H1 (cell line): ENCODE measurements at regions not wholly inside any gene's neighbourhood (a gene's known extent, or its start where the extent isn't known, plus 50 kb on each side); places are given as distances from the start of the nearest gene placed in this dataset.

Source experiments
- CTCF ChIA-PET: fragments of 300-600 bp; sonication (Branson Sonifier 250); formaldehyde crosslinking; loops from one replicate; lab custom pipeline; 2021; ENCODE audit not compliant: partially characterized antibody; lab: Charles Lee
- POLR2A ChIA-PET: fragments of 300-600 bp; sonication (Branson Sonifier 250); formaldehyde crosslinking; loops from one replicate; lab custom pipeline; 2021; ENCODE audit warnings: inconsistent platforms; ENCODE audit not compliant: partially characterized antibody; lab: Charles Lee
- DNase-seq, 2 experiments: peaks; one replicate each; pipeline versions ENCODE4 v3.0.0 to v3.0.0-alpha.2; 2010 to 2022; ENCODE audit warnings: low spot score in 2 of 2, low read depth in 1 of 2, mixed read lengths in 1 of 2
- FAIRE-seq: peaks from 2 replicates; lab custom pipeline; 2011; peaks lifted over from hg19 to GRCh38; lab: Jason Lieb, UNC
- H2AFZ ChIP-seq: 2 replicates; pipeline ENCODE4 v1.8.1; 2012; ENCODE audit warnings: low read length, inconsistent platforms
- H2AK5ac ChIP-seq: 2 replicates; pipeline ENCODE4 v1.6.1; 2013; ENCODE audit warnings: low read depth, low read length
- H2BK120ac ChIP-seq: replicated peaks from 2 replicates; pipeline ENCODE3; 2013; ENCODE audit warnings: low read depth, low read length, inconsistent platforms
- H2BK12ac ChIP-seq: 2 replicates; pipeline ENCODE4 v1.6.1; 2013; ENCODE audit warnings: low read depth, low read length
- H2BK15ac ChIP-seq: 2 replicates; pipeline ENCODE4 v1.6.1; 2013; ENCODE audit warnings: low read length
- H2BK20ac ChIP-seq: 2 replicates; pipeline ENCODE4 v1.6.1; 2013; ENCODE audit warnings: low read length
- H2BK5ac ChIP-seq: 2 replicates; pipeline ENCODE4 v1.6.1; 2013; ENCODE audit warnings: low read depth, low read length
- H3K14ac ChIP-seq: 2 replicates; pipeline ENCODE4 v1.6.1; 2013; ENCODE audit warnings: inconsistent platforms; ENCODE audit not compliant: insufficient read length
- H3K18ac ChIP-seq: 2 replicates; pipeline ENCODE4 v1.6.1; 2013; ENCODE audit warnings: low read length; ENCODE audit errors: extremely low read depth
- H3K23ac ChIP-seq: 2 replicates; pipeline ENCODE4 v1.6.1; 2013; ENCODE audit warnings: inconsistent platforms; ENCODE audit not compliant: insufficient read length
- H3K23me2 ChIP-seq: 2 replicates; pipeline ENCODE4 v1.6.1; 2013; ENCODE audit warnings: low read depth, low read length
- H3K27ac ChIP-seq: 2 replicates; pipeline ENCODE4 v1.6.1; 2011; ENCODE audit warnings: low read depth, low read length, inconsistent platforms
- H3K27me3 ChIP-seq, 4 experiments: replicated peaks in 1 of 4; 1 replicate in 1 of 4; 2 replicates in 3 of 4; pipeline versions ENCODE4 v1.6.1 to v1.8.1; 2011 to 2013; ENCODE audit warnings: low read length in 3 of 4, mild to moderate bottlenecking in 3 of 4, inconsistent platforms in 2 of 4, mixed read lengths in 2 of 4, moderate library complexity in 1 of 4; ENCODE audit not compliant: control insufficient read depth in 3 of 4, insufficient read depth in 3 of 4; ENCODE audit errors: extremely low read depth in 1 of 4
- H3K36me3 ChIP-seq, 4 experiments: 2 replicates each; pipeline versions ENCODE4 v1.6.1 to v1.8.1; 2011 to 2013; ENCODE audit warnings: mild to moderate bottlenecking in 4 of 4, low read length in 3 of 4, moderate library complexity in 2 of 4, control low read depth in 1 of 4, inconsistent platforms in 1 of 4; ENCODE audit not compliant: insufficient read depth in 4 of 4, control insufficient read depth in 2 of 4
- H3K4ac ChIP-seq: replicated peaks from 2 replicates; pipeline ENCODE3; 2013; ENCODE audit warnings: low read length, low read depth, mixed read lengths, inconsistent platforms; ENCODE audit not compliant: insufficient read length
- H3K4me1 ChIP-seq, 4 experiments: replicated peaks in 1 of 4; 1 replicate in 1 of 4; 2 replicates in 3 of 4; pipeline versions ENCODE4 v1.6.1 to v1.8.1; 2011 to 2013; ENCODE audit warnings: low read length in 3 of 4, inconsistent platforms in 2 of 4, mixed read lengths in 1 of 4; ENCODE audit not compliant: insufficient read depth in 4 of 4, control insufficient read depth in 3 of 4
- H3K4me2 ChIP-seq, 2 experiments: 2 replicates each; pipeline versions ENCODE4 v1.6.1 to v1.8.1; 2011 to 2013; ENCODE audit warnings: low read depth in 2 of 2, low read length in 2 of 2, control low read depth in 1 of 2, inconsistent platforms in 1 of 2, mild to moderate bottlenecking in 1 of 2; ENCODE audit not compliant: insufficient read depth in 1 of 2
- H3K4me3 ChIP-seq, 4 experiments: fragments of 200-600, 300-600 bp in 1 of 4; sonication (generic), shearing (Covaris generic), sonication (Bioruptor Twin) in 1 of 4; 2 replicates each; pipeline versions ENCODE4 v1.5.1 to v1.8.1; 2011 to 2016; ENCODE audit warnings: low read length in 4 of 4, low read depth in 3 of 4, control low read depth in 2 of 4, inconsistent platforms in 2 of 4, mild to moderate bottlenecking in 2 of 4, mixed read lengths in 1 of 4, moderate library complexity in 1 of 4; ENCODE audit not compliant: insufficient read depth in 2 of 4; ENCODE audit errors: extremely low read depth in 1 of 4
- H3K56ac ChIP-seq: replicated peaks from 2 replicates; pipeline ENCODE3; 2013; ENCODE audit warnings: low read depth, mild to moderate bottlenecking, mixed read lengths, low read length, inconsistent platforms; ENCODE audit not compliant: insufficient read length
- H3K79me1 ChIP-seq: 2 replicates; pipeline ENCODE4 v1.6.1; 2013; ENCODE audit warnings: low read depth, low read length, control low read depth
- H3K79me2 ChIP-seq, 2 experiments: 2 replicates each; pipeline versions ENCODE4 v1.6.1 to v1.8.1; 2012 to 2013; ENCODE audit warnings: low read length in 2 of 2, mild to moderate bottlenecking in 2 of 2, inconsistent platforms in 1 of 2; ENCODE audit not compliant: insufficient read depth in 2 of 2, control insufficient read depth in 1 of 2
- H3K9ac ChIP-seq, 4 experiments: replicated peaks in 1 of 4; 1 replicate in 1 of 4; 2 replicates in 3 of 4; pipeline versions ENCODE4 v1.6.1 to v1.8.1; 2011 to 2013; ENCODE audit warnings: low read depth in 3 of 4, low read length in 3 of 4, control low read depth in 2 of 4, mild to moderate bottlenecking in 2 of 4, moderate library complexity in 2 of 4, inconsistent platforms in 1 of 4; ENCODE audit errors: extremely low read depth in 1 of 4
- H3K9me3 ChIP-seq, 2 experiments: 2 replicates each; pipeline versions ENCODE4 v1.6.1 to v1.8.1; 2012 to 2013; ENCODE audit warnings: mild to moderate bottlenecking in 2 of 2, moderate library complexity in 2 of 2, control low read depth in 1 of 2, inconsistent platforms in 1 of 2, low read depth in 1 of 2, low read length in 1 of 2, mixed read lengths in 1 of 2; ENCODE audit not compliant: insufficient read depth in 2 of 2
- H4K20me1 ChIP-seq, 2 experiments: replicated peaks in 1 of 2; 2 replicates each; pipeline versions ENCODE3 to v1.8.1; 2011 to 2013; ENCODE audit warnings: inconsistent platforms in 2 of 2, low read length in 2 of 2, mild to moderate bottlenecking in 1 of 2; ENCODE audit not compliant: insufficient read depth in 2 of 2, control insufficient read depth in 1 of 2
- H4K5ac ChIP-seq: 2 replicates; pipeline ENCODE4 v1.6.1; 2013; ENCODE audit warnings: low read length, low read depth, mixed read lengths, inconsistent platforms; ENCODE audit not compliant: insufficient read length
- H4K8ac ChIP-seq: 2 replicates; pipeline ENCODE4 v1.8.0; 2013; ENCODE audit warnings: mild to moderate bottlenecking, moderate library complexity, low read length, inconsistent platforms; ENCODE audit not compliant: insufficient read depth; ENCODE audit errors: extremely low read depth
- H4K91ac ChIP-seq: replicated peaks from 2 replicates; pipeline ENCODE3; 2013; ENCODE audit warnings: low read length, mixed read lengths, inconsistent platforms; ENCODE audit not compliant: insufficient read length
- CBX5 ChIP-seq: fragments of 300-800, 300-1000 bp; sonication (generic); IDR thresholded peaks from 2 replicates; pipeline ENCODE4 v1.7.1; 2016; ENCODE audit warnings: antibody characterized with exemption, low read length, low read depth
- CBX8 ChIP-seq: fragments of 300-800, 300-1000 bp; sonication (generic); IDR thresholded peaks from 2 replicates; pipeline ENCODE4 v1.7.1; 2016; ENCODE audit warnings: low read depth, low read length, borderline replicate concordance
- E2F6 ChIP-seq: IDR thresholded peaks from 2 replicates; pipeline ENCODE4 v1.6.1; 2012; ENCODE audit warnings: inconsistent platforms
- KDM1A ChIP-seq: fragments of 200-600, 300-600 bp; sonication (generic); IDR thresholded peaks from 2 replicates; pipeline ENCODE4 v1.7.1; 2016; ENCODE audit warnings: mild to moderate bottlenecking, low read length, borderline replicate concordance
- MAFK ChIP-seq: IDR thresholded peaks from 2 replicates; pipeline ENCODE4 v1.6.1; 2012; ENCODE audit warnings: low read depth, mild to moderate bottlenecking, improper control_type of control experiment, low read length
- POLR2A ChIP-seq, 2 experiments: IDR thresholded peaks; 1 replicate in 1 of 2; 2 replicates in 1 of 2; pipeline ENCODE4 v1.6.1; 2011; ENCODE audit warnings: low read depth in 2 of 2, low read length in 2 of 2, mild to moderate bottlenecking in 2 of 2; ENCODE audit errors: control extremely low read depth in 1 of 2
- TAF7 ChIP-seq: optimal IDR thresholded peaks from 2 replicates; pipeline ENCODE3; 2011; ENCODE audit warnings: low read depth, mild to moderate bottlenecking, inconsistent platforms, low read length, moderate library complexity, borderline replicate concordance
- WGBS, 2 experiments: shearing (Covaris generic) in 1 of 2; methylation state at CpG; one replicate each; pipeline versions ENCODE4 v1.1.6 to v1.1.7; 2013 to 2015; ENCODE audit warnings: low lambda C conversion rate in 2 of 2, mixed read lengths in 2 of 2, inconsistent platforms in 1 of 2, low coverage in 1 of 2, missing lambda C conversion rate in 1 of 2; ENCODE audit not compliant: insufficient replicate concordance in 2 of 2, insufficient coverage in 1 of 2, insufficient read length in 1 of 2; ENCODE audit errors: extremely low coverage in 1 of 2, missing lambda C conversion rate in 1 of 2; 5-methylcytosine and 5-hydroxymethylcytosine counted together

- no peak overlapping the region for H3K27ac ChIP-seq
- CTCF ChIA-PET: no interaction called here
- no peak overlapping the region for H3K4ac ChIP-seq
- no peak overlapping the region for H2AFZ ChIP-seq
- H3K9ac ChIP-seq: no peak overlapping the region
- no peak overlapping the region for H2BK15ac ChIP-seq
- H2BK20ac ChIP-seq: no peak overlapping the region
- no peaks in the 10 kb centered on the region for H3K23me2 ChIP-seq
- no peak overlapping the region for H3K18ac ChIP-seq
- H3K9me3 ChIP-seq: no peaks in the 10 kb centered on the region
- POLR2A ChIA-PET: no interaction called here
- H3K14ac ChIP-seq: no peak overlapping the region
- no peaks in the 10 kb centered on the region for H3K27me3 ChIP-seq
- H3K36me3 ChIP-seq: no peaks in the 10 kb centered on the region
- no peak overlapping the region for H2BK5ac ChIP-seq
- no peaks in the 10 kb centered on the region for H3K79me1 ChIP-seq
- H3K4me2 ChIP-seq: no peak overlapping the region
- H4K8ac ChIP-seq: no peak overlapping the region
- H3K56ac ChIP-seq: no peak overlapping the region
- no peak overlapping the region for H2AK5ac ChIP-seq
- no peak for FAIRE-seq
- no peak overlapping the region for H2BK120ac ChIP-seq
- no peaks in the 10 kb centered on the region for H3K4me1 ChIP-seq
- no peak overlapping the region for H2BK12ac ChIP-seq
- no peaks in the 10 kb centered on the region for H4K20me1 ChIP-seq
- DNase-seq: no peak
- H3K79me2 ChIP-seq: no peaks in the 10 kb centered on the region
- 90% methylated on average over 4 of the region's 4 CpGs; no CpG with 5 or more reads in 1 of the 2 experiments for WGBS, 2 experiments
- H4K91ac ChIP-seq: no peak overlapping the region
- H4K5ac ChIP-seq: no peak overlapping the region
- no peak overlapping the region for H3K4me3 ChIP-seq
- H3K23ac ChIP-seq: no peak overlapping the region
- TF ChIP-seq TAF7 (no peak), CBX8 (no peak), E2F6 (no peak), POLR2A (IDR thresholded peaks at IDR 0.05; ENCODE audit: control extremely low read depth in 1 of 2, low read depth in 2 of 2, low read length in 2 of 2) (no peak), MAFK (no peak), CBX5 (no peak), KDM1A (no peak)
Measured at GRCh38 chrX:8919801-8920200, 114.1 kb downstream of the FAM9B start.
